ENCODE measurements at regions not wholly inside any gene's neighbourhood (a gene's known extent, or its start where the extent isn't known, plus 50 kb on each side); places are given as distances from the start of the nearest gene placed in this dataset.
"Not testable (repeated sequence)": the region's sequence is repeated elsewhere in the genome, so short reads cannot be mapped to it uniquely, and the experiment has no call there.

DNA sequence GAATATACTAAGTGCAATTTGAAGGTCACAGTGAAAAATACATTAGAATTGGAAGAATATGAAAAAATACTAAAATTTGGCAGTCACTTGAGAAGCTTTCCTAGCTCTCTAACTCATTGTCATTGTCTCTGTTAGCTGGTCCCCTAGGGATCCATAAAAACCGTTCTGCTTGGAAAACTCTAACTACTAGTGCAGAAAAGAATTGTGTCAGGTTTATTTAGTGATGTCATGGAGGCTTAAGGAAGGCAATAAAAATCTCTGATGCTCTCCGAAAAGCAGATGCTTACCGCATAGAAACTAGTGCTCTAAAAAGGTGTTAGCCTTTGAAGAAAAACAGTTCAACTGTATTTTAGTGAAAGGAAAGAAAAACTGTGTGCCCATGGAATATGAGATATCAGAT, 150.1 kb upstream of the DLGAP1 start:
- DNase-seq, result no peak

GRCh38 chr18:4603955-4604354, 148.8 kb upstream of the DLGAP1 start:
- no peak for DNase-seq

DNA sequence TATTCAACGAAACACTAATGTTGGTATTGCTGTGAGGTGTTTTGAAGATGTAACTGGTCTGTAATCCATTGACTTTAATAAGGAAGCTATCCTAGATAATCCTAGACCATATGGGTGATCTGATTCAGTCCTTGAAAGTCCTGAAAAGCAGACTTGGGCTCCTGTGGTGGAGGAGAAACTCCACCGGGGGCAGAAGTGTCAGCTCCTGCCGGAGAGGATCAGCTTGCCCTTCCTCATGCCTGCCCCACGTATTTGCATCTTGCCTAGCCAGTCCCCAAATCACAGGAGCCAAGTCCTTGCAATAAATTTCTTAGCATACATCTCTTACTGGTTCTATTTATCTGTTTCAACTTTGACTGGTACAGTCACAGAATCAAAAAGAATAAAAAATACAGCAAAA, 144.2 kb upstream of the DLGAP1 start:
- DNase-seq, result no peak

- DNase-seq, result no peak
These were observed 142.2 kb upstream of the DLGAP1 start for GRCh38 chr18:4597301-4597700.

DNA sequence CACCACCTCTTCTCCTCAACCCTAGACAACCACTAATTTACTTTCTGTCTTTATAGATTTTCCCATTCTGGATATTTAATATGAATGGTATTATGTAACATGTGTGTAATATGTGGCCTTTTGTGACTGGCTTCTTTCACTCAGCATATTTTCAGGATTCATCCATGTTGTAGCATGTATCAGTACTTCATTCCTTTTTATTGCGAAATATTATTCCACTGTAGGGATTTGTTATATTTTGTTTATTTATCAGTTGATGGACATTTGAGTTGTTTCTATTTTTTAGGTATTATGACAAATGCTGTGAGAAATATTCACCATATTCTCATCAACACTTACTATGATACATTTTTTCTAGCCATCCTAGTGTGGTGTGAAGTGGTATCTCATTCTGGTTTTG, 138.8 kb upstream of the DLGAP1 start:
- DNase-seq, result no peak

DNA sequence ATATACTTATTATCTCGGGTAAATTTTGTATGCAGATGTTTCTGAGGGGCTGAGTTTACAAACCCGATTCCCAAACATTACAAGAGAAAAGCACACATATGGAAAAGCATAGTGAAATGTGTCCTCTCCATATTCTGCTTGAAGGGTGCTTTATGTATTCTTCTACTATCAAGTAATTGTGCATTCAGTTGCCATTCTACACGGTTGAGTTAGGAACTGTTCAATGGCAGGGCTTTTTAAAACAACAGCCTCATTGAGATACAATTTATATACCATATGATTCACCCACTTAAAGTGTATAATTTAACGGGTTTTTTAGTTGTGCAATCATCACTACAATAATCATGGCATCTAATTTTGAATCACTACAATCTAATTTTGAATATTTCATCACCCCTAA, 138.4 kb upstream of the DLGAP1 start:
- DNase-seq, result no peak

GRCh38 chr18:4589056-4589800, 134.1 kb upstream of the DLGAP1 start:
- no peak for DNase-seq

- DNase-seq, result no peak
These were observed 132.1 kb upstream of the DLGAP1 start for GRCh38 chr18:4587204-4587603.

DNA sequence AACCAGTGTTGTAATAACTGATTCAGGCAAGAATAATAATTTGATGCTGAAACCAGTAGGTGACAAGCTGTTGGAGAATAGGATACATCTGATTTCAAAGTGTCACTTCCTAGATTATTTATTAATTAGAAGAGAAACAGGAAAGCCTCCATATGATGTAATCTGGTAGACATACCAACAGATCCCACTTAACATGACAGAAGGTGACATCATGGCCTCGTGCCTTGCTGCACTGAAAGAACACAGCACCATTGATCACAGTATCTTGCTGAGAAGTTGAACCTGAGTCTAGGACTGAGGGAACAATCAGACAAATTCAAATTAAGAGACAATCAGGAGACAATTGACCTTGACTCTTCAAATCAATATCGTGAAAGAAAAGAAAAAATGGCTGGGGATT, 131.6 kb upstream of the DLGAP1 start:
- no peak for DNase-seq

DNA sequence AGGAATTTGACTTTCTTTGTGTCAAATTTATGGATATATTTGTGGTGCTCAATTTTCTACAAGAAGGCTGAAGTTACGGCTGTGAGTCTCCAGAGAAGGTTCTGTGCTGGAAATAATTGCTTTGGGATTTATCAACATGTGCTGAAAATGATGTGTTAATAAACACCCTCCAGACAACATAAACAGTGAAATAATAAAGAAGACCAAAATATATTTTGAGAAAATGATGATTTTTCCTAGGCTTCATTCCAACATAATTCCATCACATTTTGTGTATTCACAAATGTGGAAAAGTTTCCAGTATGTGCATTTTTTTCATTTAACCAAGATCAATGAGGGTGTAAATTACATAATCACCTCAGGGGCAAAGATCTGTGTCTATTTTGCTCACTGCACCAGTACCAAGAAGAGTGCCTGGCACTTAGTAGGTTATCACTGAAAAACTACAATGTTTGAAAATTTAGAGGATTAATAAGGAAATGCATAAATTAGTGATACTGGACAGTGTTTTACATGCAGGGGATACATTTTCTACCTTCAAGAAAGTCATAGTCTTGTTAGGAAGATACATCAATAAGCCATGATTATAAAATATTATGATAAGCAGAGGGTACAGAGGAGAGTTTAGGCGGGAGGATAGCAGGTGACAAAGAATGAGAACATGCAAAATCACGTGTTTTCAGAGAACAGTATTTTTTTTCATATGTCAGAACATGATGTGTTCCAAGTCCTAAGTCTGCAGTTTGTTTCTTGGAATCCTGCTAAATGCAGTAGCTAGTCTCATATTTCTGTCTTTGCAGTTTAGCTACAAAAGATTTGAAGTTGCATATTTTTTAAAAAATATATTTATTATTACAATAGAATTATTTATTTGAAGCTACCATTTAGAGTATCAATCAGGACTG, 127.6 kb upstream of the DLGAP1 start:
- no peak for DNase-seq

DNA sequence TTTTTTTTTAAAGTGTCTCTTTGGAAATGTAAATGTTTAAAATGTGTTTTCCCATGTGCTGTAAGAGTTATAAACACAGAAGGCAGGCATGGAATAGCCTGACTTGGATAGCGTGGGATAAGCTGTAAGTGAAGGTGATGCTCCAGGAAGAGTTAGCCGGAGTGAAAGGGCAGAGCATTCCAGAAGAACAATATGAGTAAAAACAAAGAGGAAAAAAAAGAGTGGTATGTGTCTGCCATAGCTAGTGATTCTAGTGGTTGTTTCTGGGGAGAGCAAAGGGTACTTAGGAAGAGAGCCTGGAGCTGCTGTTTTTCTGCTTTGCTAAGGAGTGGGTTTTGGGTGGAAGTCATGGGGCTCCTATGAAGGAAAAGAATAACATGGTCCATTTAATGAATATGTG, 126.9 kb upstream of the DLGAP1 start:
- no peak for DNase-seq

GRCh38 chr18:4578449-4578848, 123.3 kb upstream of the DLGAP1 start:
- no peak for DNase-seq

GRCh38 chr18:4573735-4574134, 118.6 kb upstream of the DLGAP1 start:
- no peak for DNase-seq

DNA sequence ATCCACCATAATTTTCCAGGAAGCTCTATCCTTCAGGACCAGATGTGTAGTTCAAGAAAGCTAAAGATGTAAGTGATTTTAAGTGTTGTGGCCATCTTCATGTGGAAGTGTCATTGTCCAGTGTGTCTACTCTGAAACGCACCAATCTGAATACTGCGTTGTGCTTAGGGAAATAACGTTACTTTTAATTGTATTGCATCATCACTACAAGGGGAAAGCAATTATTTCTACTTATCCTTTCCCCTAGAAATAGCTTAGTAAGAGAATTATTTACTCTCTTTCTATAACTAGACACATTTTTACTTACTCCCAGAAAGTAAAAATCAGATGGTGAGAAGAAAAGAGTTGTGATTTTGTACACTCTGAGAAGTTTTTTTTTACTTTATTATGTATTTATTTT, 102.4 kb upstream of the DLGAP1 start:
- DNase-seq, result no peak

- no peak for DNase-seq
These were observed 95.9 kb upstream of the DLGAP1 start for GRCh38 chr18:4551001-4551360.

DNA sequence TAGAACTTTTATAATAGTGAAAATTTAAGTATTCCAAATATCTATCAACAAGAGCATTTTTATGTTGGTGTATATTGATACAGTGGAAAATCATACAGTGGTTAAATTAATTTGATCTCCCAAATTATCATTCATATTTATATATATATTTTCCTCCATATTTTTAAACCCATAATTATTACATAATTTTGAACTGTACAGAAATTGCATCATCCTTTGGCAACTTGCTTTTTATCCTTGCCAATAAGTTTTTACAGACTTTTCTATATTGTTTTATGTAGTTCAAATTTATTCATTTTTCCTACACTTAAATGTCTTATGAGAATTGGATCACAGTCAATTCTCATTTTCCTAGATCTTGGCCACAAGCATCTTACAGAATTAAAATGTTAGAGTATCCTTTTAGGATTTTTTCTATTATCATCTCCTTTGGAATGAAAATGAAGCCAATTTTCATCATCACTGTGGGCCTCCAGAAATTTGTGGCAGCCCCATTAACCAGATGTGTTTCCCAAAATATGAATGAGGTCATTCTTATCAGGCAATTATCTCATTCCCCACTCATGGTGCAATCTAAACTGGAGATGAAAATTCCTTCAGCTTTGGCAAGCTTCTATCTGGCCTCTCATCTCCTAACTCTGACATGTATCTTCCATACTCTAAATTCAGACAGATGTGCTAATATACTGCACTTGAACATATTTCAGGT, 94.2 kb upstream of the DLGAP1 start:
- no peak for DNase-seq

DNA sequence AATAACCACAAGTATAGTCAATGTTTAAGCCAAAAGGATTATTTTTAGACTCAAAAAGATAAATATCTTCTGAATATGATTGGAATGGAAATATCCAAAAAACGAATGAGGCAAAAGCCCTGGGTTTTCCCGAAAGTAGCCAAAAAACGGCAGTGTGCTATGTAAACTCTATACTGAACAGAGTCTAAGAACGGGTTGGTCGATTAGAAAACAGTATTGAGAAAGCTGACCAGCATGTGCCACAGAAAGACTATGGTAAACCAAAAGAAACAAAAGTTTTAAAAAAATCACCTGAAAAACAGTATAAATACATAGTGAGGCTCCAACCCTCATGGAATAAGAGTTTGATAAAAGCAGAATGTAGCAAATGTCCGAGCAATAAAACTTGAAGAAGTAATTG, 92.0 kb upstream of the DLGAP1 start:
- no peak for DNase-seq

DNA sequence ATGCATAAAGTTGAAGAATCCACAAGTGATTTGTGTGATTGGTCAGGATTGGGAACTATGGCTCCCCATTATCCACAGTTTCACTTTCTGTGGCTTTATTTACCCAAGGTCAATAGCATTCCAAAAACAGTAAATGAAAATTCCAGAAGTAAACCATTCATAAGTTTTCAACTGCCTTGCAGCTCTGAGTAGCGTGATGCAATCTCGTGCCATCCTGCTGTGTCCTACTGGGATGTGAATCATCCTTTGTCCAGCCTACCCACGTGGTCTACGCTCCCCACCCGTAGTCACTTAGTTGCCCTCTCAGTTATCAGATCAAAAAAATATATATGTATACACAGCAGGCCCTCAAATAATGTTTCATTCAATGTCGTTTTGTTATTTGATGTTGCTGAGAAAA, 89.0 kb upstream of the DLGAP1 start:
- no peak for DNase-seq

GRCh38 chr18:4543711-4544110, 88.6 kb upstream of the DLGAP1 start:
- DNase-seq, result no peak

- no peak for DNase-seq
These were observed 86.5 kb upstream of the DLGAP1 start for GRCh38 chr18:4541588-4541987.

DNA sequence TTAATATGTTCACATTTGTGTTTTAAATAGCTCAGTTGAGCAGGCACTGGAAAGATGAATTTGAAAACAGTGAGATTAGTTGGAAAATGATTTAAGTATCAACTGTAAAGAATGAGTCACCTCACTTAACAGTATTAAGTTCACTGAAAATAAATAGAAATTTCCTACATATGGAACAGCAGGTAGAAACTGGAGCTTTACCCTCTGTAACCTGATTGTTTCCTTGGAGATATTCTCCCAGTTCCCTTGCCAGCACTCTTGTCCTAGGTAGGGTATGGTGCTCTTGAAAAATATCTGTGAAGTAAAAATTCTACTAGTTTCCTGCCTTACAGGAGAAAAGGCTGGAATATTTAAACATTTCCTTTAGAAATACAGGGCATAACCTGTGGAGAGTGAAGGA, 81.3 kb upstream of the DLGAP1 start:
- no peak for DNase-seq

DNA sequence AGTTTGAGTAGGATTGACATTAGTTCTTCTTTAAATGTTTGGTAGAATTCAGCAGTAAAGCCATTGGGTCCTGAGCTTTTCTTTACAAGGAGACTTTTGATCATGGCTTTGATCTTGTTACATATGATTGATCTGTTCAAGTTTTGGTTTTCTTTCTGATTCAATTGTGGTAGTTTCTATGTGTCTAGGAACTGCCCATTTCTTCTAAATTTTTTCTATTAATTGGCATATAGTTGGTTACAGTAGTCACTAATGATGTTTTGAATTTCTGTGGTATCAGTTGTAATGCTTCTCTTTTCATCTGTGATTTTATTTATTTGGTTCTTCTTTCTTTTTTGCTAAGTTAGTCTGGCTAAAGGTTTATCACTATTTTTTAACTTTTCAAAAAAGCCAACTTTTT, 73.3 kb upstream of the DLGAP1 start:
- no peak for DNase-seq

GRCh38 chr18:4527826-4528225, 72.7 kb upstream of the DLGAP1 start:
- DNase-seq, result not testable (repeated sequence)

DNA sequence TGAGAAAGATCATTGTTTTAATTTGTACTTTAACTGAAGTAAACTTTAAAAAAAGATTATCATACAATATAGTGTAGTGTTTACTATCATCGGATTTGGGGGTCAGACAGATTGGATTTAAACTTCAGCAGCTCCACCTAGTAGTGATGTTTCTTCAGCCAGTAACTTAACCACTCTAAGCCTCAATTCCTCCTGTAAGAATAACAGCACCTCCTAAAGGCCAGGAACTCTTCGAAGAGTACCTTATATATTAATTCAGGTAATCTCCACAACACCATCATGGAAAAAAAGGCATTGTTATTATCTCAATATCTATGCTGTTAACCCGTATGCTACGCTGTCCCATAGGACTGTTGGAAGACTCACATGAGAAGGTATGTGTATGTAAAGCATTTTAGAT, 69.0 kb upstream of the DLGAP1 start:
- DNase-seq, result no peak

Measured in activated CD8-positive, alpha-beta memory T cell treated with anti-CD3 and anti-CD28 coated beads for 24 hours (primary cell).